ENCODE measurements at regions not wholly inside any gene's neighbourhood (a gene's known extent, or its start where the extent isn't known, plus 50 kb on each side); places are given as distances from the start of the nearest gene placed in this dataset.

- no peak for TF ChIP-seq CREB1 (IDR thresholded peaks at IDR 0.05)
- no peak for TF ChIP-seq POLR2AphosphoS5 (IDR thresholded peaks at IDR 0.05; ENCODE audit: low read depth, low read length)
- TF ChIP-seq BRCA1 (IDR thresholded peaks at IDR 0.05; ENCODE audit: low read depth, low read length): no peak
- no peak for TF ChIP-seq SIX5 (IDR thresholded peaks at IDR 0.05; ENCODE audit: low read depth, low read length)
These were observed 988.2 kb upstream of the MAP3K7 start (continued) for GRCh38 chr6:91575032-91575431.

Data from H1 (cell line).